ENCODE measurements at regions not wholly inside any gene's neighbourhood (a gene's known extent, or its start where the extent isn't known, plus 50 kb on each side); places are given as distances from the start of the nearest gene placed in this dataset.

DNA sequence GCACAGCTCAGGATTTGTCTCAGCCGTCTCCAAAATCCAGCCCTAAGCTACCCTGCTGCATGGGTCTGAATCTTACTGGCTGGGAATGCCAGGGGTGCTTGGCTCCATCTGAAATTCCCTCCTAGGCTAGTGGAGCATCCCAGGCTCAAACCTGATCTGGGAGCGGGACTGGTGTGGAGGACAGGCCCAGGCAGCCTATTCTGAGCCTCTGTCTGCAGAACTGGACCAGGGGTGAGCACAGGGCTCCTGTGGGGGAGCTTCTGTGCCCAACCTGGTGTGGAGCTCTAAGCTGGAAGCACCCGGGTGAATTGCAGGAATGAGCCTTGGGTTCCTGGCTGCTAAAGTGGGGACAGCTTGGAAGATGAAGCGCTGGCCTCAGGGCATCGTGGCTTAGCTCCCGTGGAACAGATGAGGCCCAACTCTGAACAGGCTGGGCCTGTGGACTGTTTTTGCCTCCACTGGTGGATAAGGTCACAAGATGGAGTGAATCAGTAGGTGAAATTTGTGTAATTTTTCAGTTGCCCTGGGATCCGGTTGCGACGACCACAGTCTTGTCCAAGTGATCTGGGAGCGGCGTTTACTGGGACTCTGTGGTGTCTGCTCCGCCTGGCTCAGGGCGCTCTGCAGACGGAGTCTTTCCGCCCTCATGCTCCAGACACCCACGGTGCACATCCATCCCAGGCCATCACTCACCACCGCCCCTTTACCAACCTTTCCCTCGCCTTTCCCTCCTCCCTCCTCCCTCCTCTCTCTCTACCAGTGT, 79.5 kb downstream of the TEX29 start:
- TF ChIP-seq, protein P1, sequence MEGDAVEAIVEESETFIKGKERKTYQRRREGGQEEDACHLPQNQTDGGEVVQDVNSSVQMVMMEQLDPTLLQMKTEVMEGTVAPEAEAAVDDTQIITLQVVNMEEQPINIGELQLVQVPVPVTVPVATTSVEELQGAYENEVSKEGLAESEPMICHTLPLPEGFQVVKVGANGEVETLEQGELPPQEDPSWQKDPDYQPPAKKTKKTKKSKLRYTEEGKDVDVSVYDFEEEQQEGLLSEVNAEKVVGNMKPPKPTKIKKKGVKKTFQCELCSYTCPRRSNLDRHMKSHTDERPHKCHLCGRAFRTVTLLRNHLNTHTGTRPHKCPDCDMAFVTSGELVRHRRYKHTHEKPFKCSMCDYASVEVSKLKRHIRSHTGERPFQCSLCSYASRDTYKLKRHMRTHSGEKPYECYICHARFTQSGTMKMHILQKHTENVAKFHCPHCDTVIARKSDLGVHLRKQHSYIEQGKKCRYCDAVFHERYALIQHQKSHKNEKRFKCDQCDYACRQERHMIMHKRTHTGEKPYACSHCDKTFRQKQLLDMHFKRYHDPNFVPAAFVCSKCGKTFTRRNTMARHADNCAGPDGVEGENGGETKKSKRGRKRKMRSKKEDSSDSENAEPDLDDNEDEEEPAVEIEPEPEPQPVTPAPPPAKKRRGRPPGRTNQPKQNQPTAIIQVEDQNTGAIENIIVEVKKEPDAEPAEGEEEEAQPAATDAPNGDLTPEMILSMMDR (IDR thresholded peaks at IDR 0.05; ENCODE audit: insufficient read depth, low read length, poor library complexity, severe bottlenecking): no peak
- TF ChIP-seq EZH2phosphoT487 (conservative IDR thresholded peaks at IDR 0.05; ENCODE audit: low read length): no peak
